OCI-LY3 (cell line): ENCODE measurements at regions not wholly inside any gene's neighbourhood (a gene's known extent, or its start where the extent isn't known, plus 50 kb on each side); places are given as distances from the start of the nearest gene placed in this dataset.

Source experiments
- H2AFZ ChIP-seq: fragments of 200-600, 300-600 bp; shearing (Covaris generic); 2 replicates; pipeline ENCODE4 v1.6.0; 2014; ENCODE audit warnings: antibody characterized with exemption, low read depth, low read length
- H3K27ac ChIP-seq: fragments of 200-600, 300-600 bp; sonication (generic); 2 replicates; pipeline ENCODE4 v1.5.1; 2014; ENCODE audit warnings: mild to moderate bottlenecking, low read length, moderate library complexity, mixed read lengths
- H3K27me3 ChIP-seq: fragments of 200-600, 300-600 bp; sonication (generic); 2 replicates; pipeline ENCODE4 v1.6.1; 2014; ENCODE audit warnings: low read depth, low read length, mixed read lengths
- H3K36me3 ChIP-seq: fragments of 200-600, 300-600 bp; sonication (generic); replicated peaks from 2 replicates; pipeline ENCODE3; 2014; ENCODE audit warnings: low read depth, low read length, mixed read lengths
- H3K4me1 ChIP-seq: fragments of 300-600, 200-600 bp; sonication (generic); 2 replicates; pipeline ENCODE4 v1.6.1; 2014; ENCODE audit warnings: low read length, mixed read lengths
- H3K4me2 ChIP-seq: fragments of 200-600, 300-600 bp; sonication (generic); 2 replicates; pipeline ENCODE4 v1.6.1; 2014; ENCODE audit warnings: low read length, mixed read lengths
- H3K4me3 ChIP-seq: fragments of 300-600, 200-600 bp; sonication (generic); 2 replicates; pipeline ENCODE4 v1.5.1; 2014; ENCODE audit warnings: antibody characterized with exemption, mild to moderate bottlenecking, low read length, moderate library complexity
- H3K79me2 ChIP-seq: fragments of 300-600, 200-600 bp; shearing (Covaris generic); 2 replicates; pipeline ENCODE4 v1.6.1; 2014; ENCODE audit warnings: mild to moderate bottlenecking, low read length, mixed read lengths
- H3K9ac ChIP-seq: fragments of 300-600, 200-600 bp; shearing (Covaris generic); 2 replicates; pipeline ENCODE4 v1.6.0; 2014; ENCODE audit warnings: mild to moderate bottlenecking, low read length, moderate library complexity
- H3K9me3 ChIP-seq: fragments of 200-600, 300-600 bp; shearing (Covaris generic); 2 replicates; pipeline ENCODE4 v1.6.1; 2014; ENCODE audit warnings: low read length, mixed read lengths; ENCODE audit not compliant: insufficient read depth
- H4K20me1 ChIP-seq: fragments of 200-600, 300-600 bp; sonication (generic); 2 replicates; pipeline ENCODE4 v1.6.1; 2016; ENCODE audit warnings: low read length, mixed read lengths; ENCODE audit not compliant: insufficient read depth
- CTCF ChIP-seq: fragments of 200-600, 300-600 bp; sonication (generic); IDR thresholded peaks from 2 replicates; pipeline ENCODE4 v1.5.1; 2014; ENCODE audit warnings: antibody characterized with exemption, low read length, low read depth
- EZH2phosphoT487 ChIP-seq: fragments of 200-600 bp; shearing (Covaris generic); IDR thresholded peaks from 2 replicates; pipeline ENCODE4 v1.6.1; 2018; ENCODE audit warnings: antibody characterized with exemption, mixed run types, low read depth

- Histone ChIP-seq H3K4me3 (no peak overlapping the region), H3K4me1 (peaks cover 14% of the 10 kb centered on the region), H3K27me3 (no peaks in the 10 kb centered on the region), H3K27ac (no peak overlapping the region), H4K20me1 (no peaks in the 10 kb centered on the region), H3K79me2 (no peaks in the 10 kb centered on the region), H3K36me3 (no peaks in the 10 kb centered on the region), H3K9ac (no peak overlapping the region), H3K9me3 (no peaks in the 10 kb centered on the region), H3K4me2 (no peak overlapping the region), H2AFZ (no peak overlapping the region)
- TF ChIP-seq CTCF (no peak), EZH2phosphoT487 (no peak)
Observed at GRCh38 chr17:12571606-12572005, 94.1 kb upstream of the MYOCD start.

GRCh38 chr17:12574525-12574924, 91.2 kb upstream of the MYOCD start:
- H4K20me1 ChIP-seq, result no peaks in the 10 kb centered on the region
- no peak overlapping the region for H3K9ac ChIP-seq
- H3K4me1 ChIP-seq, result no peaks in the 10 kb centered on the region; the same call in 1 of the 2 replicates
- H3K9me3 ChIP-seq, result no peaks in the 10 kb centered on the region
- H2AFZ ChIP-seq, result no peak overlapping the region
- no peak overlapping the region for H3K27ac ChIP-seq
- H3K4me2 ChIP-seq, result no peak overlapping the region
- TF ChIP-seq EZH2phosphoT487, result no peak
- no peak for TF ChIP-seq CTCF
- H3K36me3 ChIP-seq, result no peaks in the 10 kb centered on the region
- no peak overlapping the region for H3K4me3 ChIP-seq
- H3K27me3 ChIP-seq, result no peaks in the 10 kb centered on the region
- H3K79me2 ChIP-seq, result no peaks in the 10 kb centered on the region

- H3K27me3 ChIP-seq, result no peaks in the 10 kb centered on the region
- no peaks in the 10 kb centered on the region for H4K20me1 ChIP-seq
- H3K9me3 ChIP-seq, result no peaks in the 10 kb centered on the region
- H3K9ac ChIP-seq, result no peak overlapping the region
- no peak overlapping the region for H3K4me2 ChIP-seq
- TF ChIP-seq EZH2phosphoT487 (no peak), CTCF (no peak)
- no peak overlapping the region for H3K4me3 ChIP-seq
- H3K79me2 ChIP-seq, result no peaks in the 10 kb centered on the region
- no peak overlapping the region for H2AFZ ChIP-seq
- no peaks in the 10 kb centered on the region for H3K4me1 ChIP-seq
- no peaks in the 10 kb centered on the region for H3K36me3 ChIP-seq
- no peak overlapping the region for H3K27ac ChIP-seq
Observed at GRCh38 chr17:12575641-12576040, 90.0 kb upstream of the MYOCD start.

GRCh38 chr17:12579288-12579687, 86.4 kb upstream of the MYOCD start:
- no peak for TF ChIP-seq EZH2phosphoT487
- no peak for TF ChIP-seq CTCF
- no peaks in the 10 kb centered on the region for H3K9me3 ChIP-seq
- H4K20me1 ChIP-seq, result no peaks in the 10 kb centered on the region

More at GRCh38 chr17:12579288-12579687, 86.4 kb upstream of the MYOCD start:
- no peaks in the 10 kb centered on the region for H3K27me3 ChIP-seq
- H3K27ac ChIP-seq, result no peak overlapping the region
- H3K36me3 ChIP-seq, result no peaks in the 10 kb centered on the region
- peaks cover 16% of the 10 kb centered on the region for H3K4me1 ChIP-seq
- H3K9ac ChIP-seq, result no peak overlapping the region
- H3K4me2 ChIP-seq, result no peak overlapping the region
- H3K79me2 ChIP-seq, result no peaks in the 10 kb centered on the region
- H3K4me3 ChIP-seq, result no peak overlapping the region
- no peak overlapping the region for H2AFZ ChIP-seq
